GM19025 (cell line): ENCODE measurements at regions not wholly inside any gene's neighbourhood (a gene's known extent, or its start where the extent isn't known, plus 50 kb on each side); places are given as distances from the start of the nearest gene placed in this dataset.

Experiments used
- ATAC-seq: cut with Tn5 transposase; IDR thresholded peaks from one replicate; pipeline ENCODE4 v1.9.1; 2021; ENCODE audit warnings: mild to moderate bottlenecking, low read depth, moderate library complexity; ENCODE audit not compliant: unreplicated experiment

GRCh38 chr18:56107821-56108477, 520.0 kb upstream of the TCF4 start:
- ATAC-seq: no peak

- no peak for ATAC-seq
Measured at GRCh38 chr18:56100090-56100722, 512.2 kb upstream of the TCF4 start.

GRCh38 chr18:56097621-56098020, 509.6 kb upstream of the TCF4 start:
- no peak for ATAC-seq

GRCh38 chr18:56096861-56097260, 508.9 kb upstream of the TCF4 start:
- no peak for ATAC-seq

DNA sequence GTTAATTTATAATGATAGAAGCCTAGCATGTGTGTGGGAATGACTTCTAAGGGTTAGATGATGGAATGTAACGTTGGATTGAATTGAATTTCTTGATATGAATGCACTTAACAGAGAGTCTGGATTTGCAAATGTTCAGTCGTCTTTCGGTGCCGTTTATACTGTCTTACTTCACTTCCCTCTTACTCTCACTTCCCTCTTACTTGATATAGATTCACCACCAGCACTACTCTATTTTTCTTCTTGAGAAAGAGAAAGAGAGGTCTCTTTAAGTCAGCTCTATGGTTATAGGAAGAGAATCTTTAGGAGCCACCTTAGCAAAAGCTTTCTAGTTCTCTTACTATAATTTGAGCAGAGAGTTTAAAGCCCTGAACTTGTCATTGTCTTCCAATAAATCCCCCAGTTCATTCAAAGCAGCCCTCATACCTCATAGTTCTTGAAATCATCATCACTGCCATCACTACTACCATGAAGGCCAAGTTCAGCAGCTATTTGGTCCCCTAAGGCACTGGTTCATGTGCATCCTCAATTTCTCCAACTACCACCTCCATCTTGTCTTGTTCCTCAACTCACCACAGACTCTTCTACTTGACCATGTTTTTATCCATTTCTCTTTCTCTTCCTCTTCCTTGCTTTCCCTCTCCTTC, 501.7 kb upstream of the TCF4 start:
- ATAC-seq: no peak

- no peak for ATAC-seq
Measured at GRCh38 chr18:56086786-56087185, 498.8 kb upstream of the TCF4 start.

DNA sequence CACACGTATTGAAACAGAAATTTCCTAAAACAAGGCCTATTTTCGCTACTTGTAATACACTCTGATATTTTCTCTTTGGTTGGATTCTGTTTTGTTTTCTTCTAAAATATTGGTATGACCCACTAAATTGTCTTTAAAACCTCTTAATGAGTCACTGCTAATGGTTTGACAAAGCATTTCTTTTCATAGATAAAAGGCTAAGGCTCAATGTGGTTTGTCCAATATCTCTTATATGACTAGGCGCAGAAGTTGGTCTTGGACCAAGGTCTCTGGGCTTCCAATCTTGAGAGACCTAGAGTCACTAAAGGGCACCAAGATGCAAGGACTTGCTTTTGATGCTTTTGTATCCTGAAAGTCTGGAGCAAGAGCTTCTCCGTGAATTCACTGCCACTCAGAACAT, 498.2 kb upstream of the TCF4 start:
- ATAC-seq: no peak

DNA sequence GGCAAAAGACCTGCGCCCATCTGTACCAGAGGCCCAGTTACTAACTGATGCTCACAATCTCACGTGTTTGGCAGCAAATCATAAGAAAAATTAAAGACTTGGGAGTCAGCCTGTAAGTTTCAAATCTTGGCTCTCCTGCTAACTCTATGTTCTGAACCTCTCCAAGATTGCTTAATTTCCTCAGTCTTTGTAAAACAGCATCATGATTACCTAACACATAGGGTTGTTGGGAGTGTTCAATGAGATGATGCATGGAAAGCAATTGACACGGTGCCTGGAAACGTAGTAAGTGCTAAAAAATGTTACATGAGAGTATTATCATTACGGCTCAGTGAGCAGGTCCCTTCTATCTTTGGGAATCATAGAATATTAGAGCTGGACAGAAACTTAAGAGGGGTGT, 497.6 kb upstream of the TCF4 start:
- ATAC-seq: no peak

GRCh38 chr18:56083523-56084287, 495.7 kb upstream of the TCF4 start:
- ATAC-seq: no peak

- no peak for ATAC-seq
Measured at GRCh38 chr18:56083097-56083521, 495.1 kb upstream of the TCF4 start.

GRCh38 chr18:56076723-56077122, 488.7 kb upstream of the TCF4 start:
- no peak for ATAC-seq

DNA sequence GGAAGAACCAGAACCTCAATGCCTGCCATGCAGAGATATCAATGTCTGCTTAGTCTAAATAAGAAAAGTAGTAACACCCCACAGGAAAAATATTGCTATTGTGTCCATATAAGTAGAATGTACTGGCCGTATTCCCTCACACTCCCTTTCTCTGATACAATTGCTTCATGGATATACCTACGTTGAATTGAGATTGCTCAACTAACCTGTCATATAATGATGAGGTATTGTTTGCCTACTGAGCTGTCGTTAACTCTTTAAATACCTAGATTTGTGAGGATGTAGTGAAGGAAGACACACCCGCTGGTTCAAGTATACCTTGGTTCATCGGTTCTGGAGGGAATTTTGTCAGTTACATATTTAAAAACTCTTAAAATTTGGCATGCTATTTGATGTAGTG, 480.7 kb upstream of the TCF4 start:
- no peak for ATAC-seq

DNA sequence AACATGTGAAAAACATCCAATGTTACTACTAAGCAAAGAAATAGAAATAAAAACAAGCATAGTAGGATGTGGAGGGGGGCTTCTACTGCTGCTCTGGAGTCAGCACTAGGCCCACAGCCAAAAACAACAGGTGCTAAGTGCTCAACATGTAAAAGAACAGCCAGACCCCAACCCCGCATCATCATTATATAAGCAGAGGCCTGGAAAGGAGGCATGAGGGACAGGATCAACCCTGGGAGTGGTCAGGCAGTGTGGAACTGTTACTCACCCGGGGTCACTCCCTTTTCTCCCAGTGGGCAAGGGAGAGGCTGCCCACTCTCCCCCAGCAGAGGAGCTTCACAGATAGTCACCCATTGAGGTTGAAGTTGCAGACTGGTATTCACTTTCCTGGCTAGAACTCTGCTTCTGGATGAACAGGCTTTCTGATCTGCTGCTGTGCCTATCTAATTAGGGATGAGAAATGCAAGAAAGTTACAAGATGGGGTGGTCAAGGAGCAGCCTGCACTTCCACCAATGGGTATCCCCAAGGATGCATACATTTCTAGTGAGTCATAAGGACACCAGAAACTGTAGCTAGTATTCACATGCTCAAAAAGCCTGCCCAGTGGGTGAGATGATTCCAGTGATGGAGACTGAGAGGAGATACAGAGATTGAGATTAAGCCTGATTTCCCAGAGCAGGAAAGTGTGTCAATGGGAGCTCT, 480.1 kb upstream of the TCF4 start:
- ATAC-seq: no peak

GRCh38 chr18:56067214-56067894, 479.4 kb upstream of the TCF4 start:
- ATAC-seq: no peak

DNA sequence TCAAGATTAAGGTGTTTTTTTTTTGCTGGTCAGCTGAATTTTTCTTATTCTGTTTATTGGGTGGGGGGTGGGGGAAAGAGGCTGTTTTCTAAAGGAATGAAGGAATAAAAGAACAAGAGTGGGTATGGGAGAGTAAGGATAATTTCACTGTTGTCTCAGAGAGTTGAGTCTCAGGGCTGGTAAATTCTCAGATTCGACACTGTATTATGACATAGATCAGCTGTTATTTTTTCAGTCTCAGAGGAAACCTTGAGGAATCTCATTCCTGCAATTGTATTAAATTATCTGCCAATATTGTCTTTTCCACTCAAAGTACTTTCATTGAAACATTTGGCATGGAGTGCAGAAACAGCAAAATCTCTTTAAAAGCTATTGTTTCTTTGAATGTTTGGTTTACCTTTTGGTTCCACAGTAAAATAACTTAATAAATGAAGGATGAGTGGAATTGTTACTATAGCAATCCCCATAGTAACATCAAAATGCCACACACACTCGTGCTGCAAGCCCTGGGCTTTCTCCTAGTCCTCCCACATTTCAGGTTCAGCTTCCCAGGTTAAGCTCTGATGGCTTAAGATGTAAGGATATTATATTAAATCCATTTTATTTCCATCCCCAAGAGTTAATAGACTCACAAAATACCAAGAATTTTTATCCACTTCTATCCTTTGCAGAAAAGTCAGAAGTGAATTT, 478.7 kb upstream of the TCF4 start:
- ATAC-seq: no peak

DNA sequence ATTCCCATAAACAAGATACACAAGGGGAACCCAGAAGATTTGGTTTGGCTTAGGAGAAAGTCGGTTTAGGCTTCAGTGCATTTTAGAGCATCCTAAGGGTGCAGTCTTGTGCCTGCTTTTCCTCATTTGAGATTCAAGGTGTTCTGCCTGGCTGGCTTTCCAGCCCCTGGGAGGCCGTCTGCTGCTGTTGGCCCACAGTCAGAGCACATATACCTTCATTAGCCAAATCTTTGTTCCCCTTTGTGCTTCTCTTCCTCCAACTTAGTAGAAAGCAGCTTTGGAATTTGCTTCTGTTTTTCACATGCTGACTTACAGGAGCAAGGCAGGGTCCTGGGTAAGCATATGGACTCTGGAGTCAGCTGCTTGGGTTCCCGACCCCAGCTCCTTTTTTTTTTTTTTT, 477.1 kb upstream of the TCF4 start:
- ATAC-seq: no peak

- no peak for ATAC-seq
Measured at GRCh38 chr18:56062931-56063330, 474.9 kb upstream of the TCF4 start.

GRCh38 chr18:56060967-56061541, 473.1 kb upstream of the TCF4 start:
- no peak for ATAC-seq

- ATAC-seq: no peak
Measured at GRCh38 chr18:56052202-56052601, 464.2 kb upstream of the TCF4 start.
